Common myeloid progenitor, CD34-positive (primary cell): ENCODE measurements at regions not wholly inside any gene's neighbourhood (a gene's known extent, or its start where the extent isn't known, plus 50 kb on each side); places are given as distances from the start of the nearest gene placed in this dataset.
"Not testable (repeated sequence)": the region's sequence is repeated elsewhere in the genome, so short reads cannot be mapped to it uniquely, and the experiment has no call there.

Experiments used
- CTCF ChIA-PET: fragments of 350-600 bp; sonication (Branson Sonifier 250); formaldehyde crosslinking; loops from one replicate; lab custom pipeline; 2021; ENCODE audit warnings: antibody characterized with exemption; lab: Charles Lee
- POLR2A ChIA-PET: fragments of 350-600 bp; sonication (Branson Sonifier 250); formaldehyde crosslinking; loops from one replicate; lab custom pipeline; 2021; ENCODE audit warnings: antibody characterized with exemption; lab: Charles Lee
- DNase-seq, 3 donors: peaks; one replicate each; pipeline versions ENCODE4 v3.0.0 to v3.0.0-alpha.2; 2013
- H3K27ac ChIP-seq, 2 experiments: 1 replicate in 1 of 2; 2 replicates in 1 of 2; pipeline ENCODE4 v1.7.0; 2013; ENCODE audit warnings: inconsistent platforms in 2 of 2, low read length in 2 of 2, mild to moderate bottlenecking in 2 of 2, low read depth in 1 of 2, moderate library complexity in 1 of 2; ENCODE audit not compliant: severe bottlenecking in 2 of 2, insufficient read depth in 1 of 2, poor library complexity in 1 of 2
- H3K27me3 ChIP-seq, 5 experiments: replicated peaks in 2 of 5; 1 replicate in 3 of 5; 2 replicates in 2 of 5; pipeline versions ENCODE4 v1.6.1 to v1.7.0; 2013; ENCODE audit warnings: low read length in 4 of 5, mild to moderate bottlenecking in 2 of 5, moderate library complexity in 2 of 5, inconsistent platforms in 1 of 5; ENCODE audit not compliant: insufficient read depth in 5 of 5, control insufficient read depth in 4 of 5
- H3K36me3 ChIP-seq, 4 experiments: 1 replicate in 2 of 4; 2 replicates in 2 of 4; pipeline versions ENCODE4 v1.6.1 to v1.7.0; 2013; ENCODE audit warnings: low read length in 3 of 4, control low read depth in 1 of 4, mild to moderate bottlenecking in 1 of 4; ENCODE audit not compliant: control insufficient read depth in 4 of 4, insufficient read depth in 4 of 4
- H3K4me1 ChIP-seq, 4 experiments: 1 replicate in 3 of 4; 2 replicates in 1 of 4; pipeline versions ENCODE4 v1.6.1 to v1.7.1; 2013; ENCODE audit warnings: low read length in 3 of 4, mild to moderate bottlenecking in 3 of 4, control low read depth in 1 of 4, inconsistent platforms in 1 of 4, moderate library complexity in 1 of 4; ENCODE audit not compliant: control insufficient read depth in 4 of 4, insufficient read depth in 4 of 4; ENCODE audit errors: control extremely low read depth in 1 of 4
- H3K4me3 ChIP-seq, 7 experiments: 1 replicate in 4 of 7; 2 replicates in 3 of 7; pipeline versions ENCODE4 v1.5.1 to v1.7.0; 2013; ENCODE audit warnings: mild to moderate bottlenecking in 7 of 7, low read length in 6 of 7, moderate library complexity in 6 of 7, inconsistent platforms in 2 of 7, low read depth in 2 of 7, control low read depth in 1 of 7; ENCODE audit not compliant: insufficient read depth in 4 of 7, control insufficient read depth in 1 of 7; ENCODE audit errors: extremely low read depth in 1 of 7
- H3K9me3 ChIP-seq, 5 experiments: 1 replicate in 4 of 5; 2 replicates in 1 of 5; pipeline versions ENCODE4 v1.6.1 to v1.7.1; 2013; ENCODE audit warnings: low read length in 4 of 5, mild to moderate bottlenecking in 2 of 5, inconsistent platforms in 1 of 5, low read depth in 1 of 5, moderate library complexity in 1 of 5; ENCODE audit not compliant: control insufficient read depth in 4 of 5, insufficient read depth in 2 of 5; ENCODE audit errors: control extremely low read depth in 1 of 5
- WGBS: methylation state at CpG from one replicate; pipeline ENCODE4 v1.1.5; 2013; ENCODE audit not compliant: insufficient coverage; 5-methylcytosine and 5-hydroxymethylcytosine counted together

GRCh38 chr7:137120690-137121089, 222.8 kb downstream of the PTN start:
- WGBS: 100% methylated on average over 2 of the region's 2 CpGs
- no peak overlapping the region for H3K27ac ChIP-seq
- no peak overlapping the region for H3K4me3 ChIP-seq
- no peak for DNase-seq
- no peaks in the 10 kb centered on the region for H3K4me1 ChIP-seq
- H3K9me3 ChIP-seq: peaks cover 0 to 2% (median 0%) of the 10 kb centered on the region in 5 experiments
- H3K27me3 ChIP-seq: no peaks in the 10 kb centered on the region
- H3K36me3 ChIP-seq: no peaks in the 10 kb centered on the region
- CTCF ChIA-PET: no interaction called here
- POLR2A ChIA-PET: no interaction called here

GRCh38 chr7:137110535-137110934, 233.0 kb downstream of the PTN start:
- no peaks in the 10 kb centered on the region for H3K9me3 ChIP-seq
- no peaks in the 10 kb centered on the region for H3K27me3 ChIP-seq
- H3K27ac ChIP-seq: no peak overlapping the region
- ChIA-PET CTCF (no interaction called here), POLR2A (no interaction called here)
- H3K4me3 ChIP-seq: no peak overlapping the region
- no peaks in the 10 kb centered on the region for H3K36me3 ChIP-seq
- no peak for DNase-seq
- no peaks in the 10 kb centered on the region for H3K4me1 ChIP-seq

GRCh38 chr7:137110091-137110509, 233.4 kb downstream of the PTN start:
- ChIA-PET POLR2A (no interaction called here), CTCF (no interaction called here)
- H3K27me3 ChIP-seq: no peaks in the 10 kb centered on the region
- no peaks in the 10 kb centered on the region for H3K4me1 ChIP-seq
- no peak overlapping the region for H3K27ac ChIP-seq
- H3K9me3 ChIP-seq: no peaks in the 10 kb centered on the region
- 91% methylated on average over 3 of the region's 3 CpGs for WGBS
- no peak for DNase-seq
- H3K36me3 ChIP-seq: no peaks in the 10 kb centered on the region
- no peak overlapping the region for H3K4me3 ChIP-seq

- H3K27me3 ChIP-seq, DNase-seq, H3K4me1 ChIP-seq, CTCF ChIA-PET, H3K27ac ChIP-seq, H3K9me3 ChIP-seq, POLR2A ChIA-PET, H3K36me3 ChIP-seq, H3K4me3 ChIP-seq: not testable (repeated sequence)
- WGBS: 100% methylated on average over 1 of the region's 2 CpGs
Measured at GRCh38 chr7:137107802-137108201, 235.7 kb downstream of the PTN start.

- H3K27me3 ChIP-seq, H3K4me1 ChIP-seq, H3K27ac ChIP-seq, H3K4me3 ChIP-seq, H3K9me3 ChIP-seq, DNase-seq, CTCF ChIA-PET, H3K36me3 ChIP-seq, POLR2A ChIA-PET: not testable (repeated sequence)
- 90% methylated on average over 7 of the region's 8 CpGs for WGBS
Measured at GRCh38 chr7:137103526-137103925, 235.1 kb downstream of the CHRM2 start.

- no peak overlapping the region for H3K27ac ChIP-seq
- H3K4me1 ChIP-seq: no peaks in the 10 kb centered on the region
- no CpG with 5 or more reads among the region's 1 CpG for WGBS
- H3K27me3 ChIP-seq: no peaks in the 10 kb centered on the region
- no peaks in the 10 kb centered on the region for H3K36me3 ChIP-seq
- H3K4me3 ChIP-seq: no peak overlapping the region
- H3K9me3 ChIP-seq: no peaks in the 10 kb centered on the region
- ChIA-PET CTCF (no interaction called here), POLR2A (no interaction called here)
- DNase-seq: no peak
Measured at GRCh38 chr7:137097111-137097510, 228.7 kb downstream of the CHRM2 start.

- Histone ChIP-seq H3K27ac (no peak overlapping the region), H3K4me1 (no peaks in the 10 kb centered on the region), H3K27me3 (no peaks in the 10 kb centered on the region), H3K36me3 (no peaks in the 10 kb centered on the region), H3K4me3 (no peak overlapping the region), H3K9me3 (no peaks in the 10 kb centered on the region)
- WGBS: no CpG with 5 or more reads among the region's 2 CpGs
- DNase-seq: no peak
- ChIA-PET POLR2A (no interaction called here), CTCF (no interaction called here)
Measured at GRCh38 chr7:137096607-137097006, 228.2 kb downstream of the CHRM2 start.
